ENCODE measurements at regions not wholly inside any gene's neighbourhood (a gene's known extent, or its start where the extent isn't known, plus 50 kb on each side); places are given as distances from the start of the nearest gene placed in this dataset.

DNA sequence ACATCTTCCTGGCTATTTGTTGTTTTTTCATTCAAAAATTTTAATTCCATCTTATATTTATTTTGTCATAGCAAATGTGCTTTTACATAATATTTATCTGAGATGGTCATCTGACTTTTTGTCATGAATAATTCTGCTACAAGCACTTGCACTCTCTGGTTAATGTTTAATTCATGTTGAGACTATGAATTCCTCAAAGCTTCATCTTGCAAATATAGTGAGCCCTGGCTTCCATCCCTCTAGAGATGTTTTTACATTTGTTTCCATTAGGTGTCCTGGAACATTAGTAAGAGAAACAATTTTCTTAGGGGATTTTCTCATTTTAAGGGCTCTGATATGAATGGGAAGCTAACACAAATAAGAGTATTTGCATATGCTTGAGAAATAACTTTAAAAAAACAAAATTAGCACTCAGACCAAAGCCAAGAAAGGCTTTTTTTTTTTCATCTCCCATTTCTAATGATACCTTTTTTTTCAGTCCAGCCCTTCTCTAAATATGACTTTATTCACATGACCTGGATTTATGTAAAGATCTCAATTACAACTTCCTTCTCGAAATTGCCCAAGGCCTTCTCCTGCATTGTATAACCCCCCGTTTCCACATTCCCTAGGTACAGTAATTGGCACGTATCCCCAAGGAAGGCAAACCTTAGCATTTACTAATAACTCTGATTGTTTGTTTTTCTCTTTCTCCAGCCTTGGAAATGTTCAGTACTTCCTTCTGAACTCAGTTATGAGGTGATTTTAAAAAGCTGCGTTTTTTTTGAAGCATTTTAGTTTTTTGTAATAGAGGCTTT, 797.0 kb upstream of the GJE1 start:
- Histone ChIP-seq H3K4me1 (no peaks in the 10 kb centered on the region), H3K27ac (no peak overlapping the region), H3K36me3 (no peaks in the 10 kb centered on the region), H3K4me3 (no peak overlapping the region), H3K9me3 (no peaks in the 10 kb centered on the region), H3K27me3 (no peaks in the 10 kb centered on the region)
- in situ Hi-C loops (cut with MboI; ENCODE audit: low sequenced_read_pairs in 4 of 4) (no loop called here), intact Hi-C loops (cut with DNase I; ENCODE audit: low total_unique reads) (no loop called here)
- ATAC-seq, result no peak
- no peak for DNase-seq
- TF ChIP-seq, protein P1, sequence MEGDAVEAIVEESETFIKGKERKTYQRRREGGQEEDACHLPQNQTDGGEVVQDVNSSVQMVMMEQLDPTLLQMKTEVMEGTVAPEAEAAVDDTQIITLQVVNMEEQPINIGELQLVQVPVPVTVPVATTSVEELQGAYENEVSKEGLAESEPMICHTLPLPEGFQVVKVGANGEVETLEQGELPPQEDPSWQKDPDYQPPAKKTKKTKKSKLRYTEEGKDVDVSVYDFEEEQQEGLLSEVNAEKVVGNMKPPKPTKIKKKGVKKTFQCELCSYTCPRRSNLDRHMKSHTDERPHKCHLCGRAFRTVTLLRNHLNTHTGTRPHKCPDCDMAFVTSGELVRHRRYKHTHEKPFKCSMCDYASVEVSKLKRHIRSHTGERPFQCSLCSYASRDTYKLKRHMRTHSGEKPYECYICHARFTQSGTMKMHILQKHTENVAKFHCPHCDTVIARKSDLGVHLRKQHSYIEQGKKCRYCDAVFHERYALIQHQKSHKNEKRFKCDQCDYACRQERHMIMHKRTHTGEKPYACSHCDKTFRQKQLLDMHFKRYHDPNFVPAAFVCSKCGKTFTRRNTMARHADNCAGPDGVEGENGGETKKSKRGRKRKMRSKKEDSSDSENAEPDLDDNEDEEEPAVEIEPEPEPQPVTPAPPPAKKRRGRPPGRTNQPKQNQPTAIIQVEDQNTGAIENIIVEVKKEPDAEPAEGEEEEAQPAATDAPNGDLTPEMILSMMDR (IDR thresholded peaks at IDR 0.05 in 4 of 5, conservative IDR thresholded peaks at IDR 0.05 in 1 of 5), result no peak
- TF ChIP-seq POLR2A (IDR thresholded peaks at IDR 0.05), result no peak

DNA sequence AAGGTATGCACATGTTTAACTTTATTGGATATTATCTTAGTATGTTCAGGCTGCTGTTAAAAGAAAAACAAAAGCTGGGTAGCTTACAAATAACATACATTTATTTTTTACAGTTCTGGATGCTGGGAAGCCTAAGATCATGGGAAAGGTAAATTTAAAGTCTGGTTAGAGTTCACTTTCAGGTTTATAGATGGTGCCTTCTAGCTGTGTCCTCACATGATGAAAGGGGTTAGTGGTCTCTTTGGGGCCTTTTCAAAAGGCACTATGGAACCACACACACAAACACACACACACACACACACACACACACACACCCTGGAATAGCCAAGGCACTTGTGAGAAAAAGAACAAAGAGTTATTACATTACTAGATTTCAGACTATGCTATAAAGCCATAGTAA, 805.8 kb upstream of the GJE1 start:
- no peak for ATAC-seq
- no peak for TF ChIP-seq POLR2A (IDR thresholded peaks at IDR 0.05)
- TF ChIP-seq, protein P1 (IDR thresholded peaks at IDR 0.05 in 4 of 5, conservative IDR thresholded peaks at IDR 0.05 in 1 of 5), result no peak
- DNase-seq, result no peak
- Histone ChIP-seq H3K4me3 (peak overlapping the region; percentile 3 to 30 (median 16)), H3K36me3 (no peaks in the 10 kb centered on the region), H3K4me1 (no peaks in the 10 kb centered on the region), H3K27ac (peak overlapping the region in 2 of 4 donors; percentile 3 to 29), H3K27me3 (no peaks in the 10 kb centered on the region), H3K9me3 (no peaks in the 10 kb centered on the region)
- in situ Hi-C loops (cut with MboI; ENCODE audit: low sequenced_read_pairs in 4 of 4), result no loop called here
- intact Hi-C loops (cut with DNase I; ENCODE audit: low total_unique reads), result no loop called here

DNA sequence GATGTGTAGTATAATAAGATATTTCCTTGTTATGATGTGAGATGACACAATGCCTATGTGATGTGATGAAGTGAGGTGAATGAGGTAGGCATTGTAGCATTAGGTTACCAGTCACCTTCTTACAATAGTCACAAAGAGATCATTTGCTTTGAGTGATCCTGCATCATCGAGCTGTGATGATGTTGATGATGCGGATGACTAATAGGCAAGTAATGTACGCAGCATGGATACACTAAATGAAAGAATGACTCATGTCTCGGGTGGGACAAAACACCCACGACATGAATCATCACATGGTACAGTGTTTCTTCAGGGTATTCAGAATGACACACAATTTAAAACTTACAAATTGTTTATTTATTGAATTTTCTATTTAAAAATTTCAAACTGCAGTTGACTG, 806.3 kb upstream of the GJE1 start:
- Histone ChIP-seq H3K27ac (peak overlapping the region in 1 of 4 donors; percentile 29), H3K4me1 (peaks cover 0 to 4% of the 10 kb centered on the region in 2 donors), H3K27me3 (no peaks in the 10 kb centered on the region), H3K36me3 (no peaks in the 10 kb centered on the region), H3K9me3 (no peaks in the 10 kb centered on the region), H3K4me3 (peak overlapping the region; percentile 3 to 30 (median 16))
- intact Hi-C loops (cut with DNase I; ENCODE audit: low total_unique reads), result no loop called here
- peak; percentile 89 to 91 for ATAC-seq
- in situ Hi-C loops (cut with MboI; ENCODE audit: low sequenced_read_pairs in 4 of 4), result no loop called here
- no peak for TF ChIP-seq POLR2A (IDR thresholded peaks at IDR 0.05)
- TF ChIP-seq, protein P1 (IDR thresholded peaks at IDR 0.05 in 4 of 5, conservative IDR thresholded peaks at IDR 0.05 in 1 of 5), result no peak
- peak; percentile 2 to 31 for DNase-seq

DNA sequence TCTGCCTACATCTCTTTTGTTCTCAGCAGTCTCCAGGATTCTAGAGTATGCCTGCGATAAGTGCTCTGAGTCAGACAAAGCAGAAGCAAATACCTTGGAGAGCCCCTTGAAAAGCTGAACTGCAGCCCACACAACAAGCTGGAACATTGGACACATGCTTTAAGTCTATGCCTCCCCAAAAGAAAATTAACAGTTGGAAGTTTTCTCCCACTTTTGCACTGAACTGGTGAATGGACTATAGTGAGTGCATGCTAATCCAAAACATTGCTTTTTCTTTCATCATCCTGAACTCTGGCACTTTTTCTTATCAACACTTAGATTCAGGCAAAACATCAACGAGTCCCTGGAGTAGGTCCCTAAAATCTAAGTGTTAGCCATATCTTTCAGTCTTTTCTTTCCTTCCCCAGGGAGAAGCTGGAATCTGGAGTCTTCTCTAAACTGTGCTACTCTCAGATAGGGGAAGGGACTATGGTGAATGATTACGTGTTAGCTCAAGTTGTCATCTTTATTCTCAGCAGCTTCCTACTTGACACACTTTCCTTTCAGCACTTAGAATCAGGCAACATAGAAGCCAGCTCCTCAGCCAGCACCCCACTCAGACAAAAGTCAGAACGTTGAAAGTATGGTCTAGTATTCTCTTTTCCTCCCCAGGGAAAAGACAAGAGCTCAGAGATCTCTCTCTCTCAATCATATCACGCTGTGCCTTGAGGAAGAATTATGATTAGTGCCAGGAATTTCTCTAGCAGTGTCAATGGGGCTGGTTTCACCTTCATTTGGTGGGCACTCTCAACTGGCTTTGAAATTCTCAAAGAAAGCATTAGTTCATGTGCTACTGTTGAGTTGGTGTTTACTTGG, 811.0 kb upstream of the GJE1 start:
- Histone ChIP-seq H3K9me3 (no peaks in the 10 kb centered on the region), H3K4me3 (no peak overlapping the region), H3K4me1 (peaks cover 0 to 4% of the 10 kb centered on the region in 2 donors), H3K27me3 (no peaks in the 10 kb centered on the region), H3K27ac (no peak overlapping the region), H3K36me3 (no peaks in the 10 kb centered on the region)
- DNase-seq, result no peak
- ATAC-seq, result no peak
- in situ Hi-C loops (cut with MboI; ENCODE audit: low sequenced_read_pairs in 4 of 4) (loop anchor here in 2 of 4 donors (25.0 kb wide), 1 partner anchor 241 kb away; no protein-coding TSS in a partner anchor), intact Hi-C loops (cut with DNase I; ENCODE audit: low total_unique reads) (no loop called here)
- TF ChIP-seq, protein P1 (IDR thresholded peaks at IDR 0.05 in 4 of 5, conservative IDR thresholded peaks at IDR 0.05 in 1 of 5), result no peak
- no peak for TF ChIP-seq POLR2A (IDR thresholded peaks at IDR 0.05)
